ENCODE measurements at regions not wholly inside any gene's neighbourhood (a gene's known extent, or its start where the extent isn't known, plus 50 kb on each side); places are given as distances from the start of the nearest gene placed in this dataset.

DNA sequence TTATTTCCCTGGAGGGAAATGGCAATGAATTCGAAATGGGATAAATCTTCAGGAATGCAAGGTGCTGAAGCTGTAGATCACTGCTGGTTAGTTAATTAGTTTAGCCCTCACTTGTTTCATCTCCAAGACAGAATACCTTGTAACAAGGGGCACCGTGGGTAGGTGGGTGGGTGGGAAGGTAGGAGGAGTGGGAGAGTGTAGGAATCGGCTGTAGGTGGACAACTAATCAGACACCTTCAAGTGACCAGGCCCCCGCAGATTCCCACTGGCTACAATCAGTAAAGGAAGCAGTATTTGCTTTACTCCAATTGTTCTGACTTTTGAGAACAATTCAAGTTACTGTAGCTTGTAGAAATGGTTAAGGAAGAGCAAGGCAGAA, 293.7 kb downstream of the TLE1 start:
- no peak overlapping the region for H2BK15ac ChIP-seq (ENCODE audit: low read depth, low read length)
- H3K4me1 ChIP-seq (ENCODE audit: insufficient read depth, low read length), result no peaks in the 10 kb centered on the region; the same call in 1 of the 2 replicates
- no peaks in the 10 kb centered on the region for H3K27me3 ChIP-seq (ENCODE audit: insufficient read depth, low read length)
- H4K8ac ChIP-seq (replicated peaks; ENCODE audit: insufficient read length, low read depth, low read length), result no peak overlapping the region
- H2BK12ac ChIP-seq (ENCODE audit: insufficient read length, low read depth, low read length), result no peak overlapping the region
- H4K20me1 ChIP-seq (ENCODE audit: control insufficient read depth, insufficient read depth, insufficient read length), result no peaks in the 10 kb centered on the region
- H2AK5ac ChIP-seq (ENCODE audit: insufficient read length, low read length), result no peak overlapping the region
- H3K4ac ChIP-seq (ENCODE audit: low read depth, low read length), result no peak overlapping the region
- H4K91ac ChIP-seq (ENCODE audit: insufficient read length, low read depth, low read length), result no peak overlapping the region
- H3K4me1 Mint-ChIP-seq, result peaks cover 14% of the 10 kb centered on the region in 2 experiments
- TF ChIP-seq, protein P1, sequence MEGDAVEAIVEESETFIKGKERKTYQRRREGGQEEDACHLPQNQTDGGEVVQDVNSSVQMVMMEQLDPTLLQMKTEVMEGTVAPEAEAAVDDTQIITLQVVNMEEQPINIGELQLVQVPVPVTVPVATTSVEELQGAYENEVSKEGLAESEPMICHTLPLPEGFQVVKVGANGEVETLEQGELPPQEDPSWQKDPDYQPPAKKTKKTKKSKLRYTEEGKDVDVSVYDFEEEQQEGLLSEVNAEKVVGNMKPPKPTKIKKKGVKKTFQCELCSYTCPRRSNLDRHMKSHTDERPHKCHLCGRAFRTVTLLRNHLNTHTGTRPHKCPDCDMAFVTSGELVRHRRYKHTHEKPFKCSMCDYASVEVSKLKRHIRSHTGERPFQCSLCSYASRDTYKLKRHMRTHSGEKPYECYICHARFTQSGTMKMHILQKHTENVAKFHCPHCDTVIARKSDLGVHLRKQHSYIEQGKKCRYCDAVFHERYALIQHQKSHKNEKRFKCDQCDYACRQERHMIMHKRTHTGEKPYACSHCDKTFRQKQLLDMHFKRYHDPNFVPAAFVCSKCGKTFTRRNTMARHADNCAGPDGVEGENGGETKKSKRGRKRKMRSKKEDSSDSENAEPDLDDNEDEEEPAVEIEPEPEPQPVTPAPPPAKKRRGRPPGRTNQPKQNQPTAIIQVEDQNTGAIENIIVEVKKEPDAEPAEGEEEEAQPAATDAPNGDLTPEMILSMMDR (conservative IDR thresholded peaks at IDR 0.05), result no peak
- H3K9ac ChIP-seq (ENCODE audit: extremely low read depth, insufficient read length, low read length), result no peak overlapping the region
- no peak overlapping the region for H3T11ph ChIP-seq (ENCODE audit: low read length)
- no peaks in the 10 kb centered on the region for H3K79me2 ChIP-seq (ENCODE audit: insufficient read depth, low read length)
- H2BK120ac ChIP-seq (ENCODE audit: low read depth, low read length, poor library complexity, severe bottlenecking), result no peak overlapping the region
- no peaks in the 10 kb centered on the region for H3K79me1 ChIP-seq (ENCODE audit: insufficient read depth, low read depth, low read length, poor library complexity, severe bottlenecking)
- H2AFZ ChIP-seq (ENCODE audit: low read length), result no peak overlapping the region
- no peak overlapping the region for H3K27ac ChIP-seq (ENCODE audit: insufficient read length, low read depth, low read length)
- H3K4me3 Mint-ChIP-seq, result no peak overlapping the region
- DNase-seq, result no peak
- H3K4me2 ChIP-seq (ENCODE audit: insufficient read depth, insufficient read length, low read length), result no peak overlapping the region
- no CpG with 5 or more reads among the region's 4 CpGs for WGBS (ENCODE audit: extremely low coverage, insufficient read length, low lambda C conversion rate)
- H3K23ac ChIP-seq (ENCODE audit: insufficient read length, low read depth, low read length), result no peak overlapping the region
- no peaks in the 10 kb centered on the region for H3K9me3 ChIP-seq (ENCODE audit: control insufficient read depth, low read depth, low read length)
- H3K14ac ChIP-seq (ENCODE audit: insufficient read depth, low read length), result no peak overlapping the region
- H3K27me3 Mint-ChIP-seq (ENCODE audit: low read depth), result no peaks in the 10 kb centered on the region; the same call in 1 of the 2 replicates
- H4K5ac ChIP-seq (ENCODE audit: insufficient read length, low read depth, low read length), result no peak overlapping the region
- no peaks in the 10 kb centered on the region for H3K23me2 ChIP-seq (ENCODE audit: insufficient read length, low read depth, low read length, poor library complexity, severe bottlenecking)
- H2BK20ac ChIP-seq (ENCODE audit: low read depth, low read length, poor library complexity, severe bottlenecking), result no peak overlapping the region
- H2BK5ac ChIP-seq (ENCODE audit: insufficient read length, low read length), result no peak overlapping the region
- peaks cover 0 to 2% (median 0%) of the 10 kb centered on the region in 3 experiments; a peak in 1 of 7 replicates for H3K36me3 Mint-ChIP-seq (ENCODE audit: insufficient read depth in 1 of 3, low read depth in 3 of 3)
- no peak overlapping the region; a peak in 1 of 7 replicates for H3K27ac Mint-ChIP-seq
- H3K9me3 Mint-ChIP-seq, result no peaks in the 10 kb centered on the region
- no peak overlapping the region for H3K56ac ChIP-seq (ENCODE audit: insufficient read length, low read depth, low read length)
- H3K18ac ChIP-seq (ENCODE audit: insufficient read length, low read depth, low read length), result no peak overlapping the region

Measured in H9 (cell line).